ENCODE measurements at regions not wholly inside any gene's neighbourhood (a gene's known extent, or its start where the extent isn't known, plus 50 kb on each side); places are given as distances from the start of the nearest gene placed in this dataset.

GRCh38 chr14:25526290-25526689 is 476.3 kb upstream of the STXBP6 start:
- TF ChIP-seq ZBTB7A (CRISPR knock-in tag; IDR thresholded peaks at IDR 0.05) (no peak), POLR2AphosphoS5 (IDR thresholded peaks at IDR 0.05; ENCODE audit: low read depth, low read length) (no peak), ZNF775 (CRISPR knock-in tag; IDR thresholded peaks at IDR 0.05; ENCODE audit: borderline replicate concordance) (no peak), ZNF597 (CRISPR knock-in tag; IDR thresholded peaks at IDR 0.05) (no peak), ZNF430 (CRISPR knock-in tag; IDR thresholded peaks at IDR 0.05) (no peak), ZNF274 (CRISPR knock-in tag; IDR thresholded peaks at IDR 0.05) (no peak), DPF2 (CRISPR knock-in tag; IDR thresholded peaks at IDR 0.05; ENCODE audit: borderline replicate concordance, low read depth) (no peak), FOSL1 (CRISPR knock-in tag; IDR thresholded peaks at IDR 0.05; ENCODE audit: borderline replicate concordance) (no peak), KDM5A (IDR thresholded peaks at IDR 0.05; ENCODE audit: borderline replicate concordance, low read length) (no peak), KDM4B (CRISPR knock-in tag; IDR thresholded peaks at IDR 0.05) (no peak)

Measured in HepG2 (cell line).